Right kidney (tissue), 1 donor: ENCODE measurements at regions not wholly inside any gene's neighbourhood (a gene's known extent, or its start where the extent isn't known, plus 50 kb on each side); places are given as distances from the start of the nearest gene placed in this dataset.

ENCODE experiments used
- DNase-seq: peaks from one replicate; pipeline ENCODE4 v3.0.0-alpha.2; 2016

GRCh38 chr6:151701911-151702562 is 105.4 kb upstream of the ESR1 start:
- no peak for DNase-seq

DNA sequence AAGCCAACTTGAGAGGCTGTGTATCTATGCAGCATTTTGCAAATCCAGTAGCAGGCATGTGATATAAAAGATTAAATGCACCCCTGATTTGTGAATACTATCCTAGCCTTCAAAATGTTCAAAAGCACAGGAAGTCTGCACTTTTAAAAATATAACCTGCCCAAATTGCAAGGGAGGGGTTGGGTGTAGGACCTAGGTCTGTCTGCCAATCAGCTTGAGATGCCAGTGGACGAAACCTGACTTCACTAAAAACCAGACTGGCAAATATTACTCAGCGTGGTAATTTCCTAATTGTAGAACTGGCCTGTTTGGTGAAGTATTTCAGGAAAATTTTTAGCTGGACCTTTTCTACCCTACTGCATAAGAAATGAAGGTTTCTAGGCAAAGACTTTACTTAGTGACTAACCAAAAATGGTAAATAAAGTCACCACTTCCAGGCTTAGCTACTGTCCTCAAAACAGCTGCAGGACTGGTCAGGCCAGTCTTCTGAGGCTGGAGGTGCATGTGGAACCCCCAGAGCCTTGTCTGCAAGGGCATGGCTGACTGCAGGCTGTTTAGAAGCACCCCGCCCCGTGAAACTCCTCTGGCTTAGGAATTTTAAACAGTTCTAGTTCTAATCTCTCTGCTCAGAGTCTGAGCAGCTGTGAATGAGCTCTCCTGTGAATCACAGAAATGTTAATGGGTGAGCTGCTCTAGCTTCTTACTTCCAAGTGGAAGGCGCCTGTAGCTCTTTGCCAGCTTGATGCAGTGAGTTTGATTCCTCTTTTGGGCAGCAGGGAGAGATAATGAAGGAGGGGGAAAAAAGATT is 104.4 kb upstream of the ESR1 start:
- no peak for DNase-seq

GRCh38 chr6:151704383-151704782 is 103.1 kb upstream of the ESR1 start:
- DNase-seq, result no peak

DNA sequence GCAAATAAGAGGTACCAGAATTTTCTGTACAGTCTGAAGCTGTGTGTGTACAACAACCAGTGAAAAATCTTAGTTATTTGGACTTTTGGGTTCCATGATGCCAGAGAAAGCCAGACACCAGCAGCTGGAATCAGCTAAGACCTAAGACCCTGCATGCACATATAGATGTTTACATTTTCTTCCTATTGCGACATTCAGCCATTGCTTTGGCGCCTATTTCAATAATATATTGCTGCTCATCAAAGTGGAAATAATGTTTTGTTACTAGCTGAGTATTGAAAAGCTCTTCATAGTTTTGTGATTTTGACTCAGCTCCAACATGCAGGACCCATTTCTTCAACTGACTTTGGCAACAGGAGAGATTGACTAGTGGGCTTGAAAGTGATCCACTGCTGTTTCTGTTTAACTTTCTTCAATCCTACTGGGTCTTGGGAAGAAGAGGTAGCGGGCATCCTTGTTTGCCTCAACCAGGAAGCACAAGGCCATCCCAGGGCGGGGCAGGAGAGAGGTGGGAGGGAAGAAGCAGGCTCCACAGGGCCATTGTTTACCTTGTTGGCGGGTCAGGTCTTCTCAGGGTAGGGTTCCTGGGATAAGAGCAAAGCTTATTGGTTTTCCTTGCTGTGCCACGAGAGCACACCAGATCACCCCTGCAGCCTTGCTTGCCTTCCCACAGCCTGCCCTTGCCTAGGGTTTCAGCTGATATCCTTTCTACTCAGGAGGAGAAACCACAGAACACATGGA is 101.3 kb upstream of the ESR1 start:
- DNase-seq, result no peak

GRCh38 chr6:151709329-151709728 is 98.2 kb upstream of the ESR1 start:
- DNase-seq, result no peak

DNA sequence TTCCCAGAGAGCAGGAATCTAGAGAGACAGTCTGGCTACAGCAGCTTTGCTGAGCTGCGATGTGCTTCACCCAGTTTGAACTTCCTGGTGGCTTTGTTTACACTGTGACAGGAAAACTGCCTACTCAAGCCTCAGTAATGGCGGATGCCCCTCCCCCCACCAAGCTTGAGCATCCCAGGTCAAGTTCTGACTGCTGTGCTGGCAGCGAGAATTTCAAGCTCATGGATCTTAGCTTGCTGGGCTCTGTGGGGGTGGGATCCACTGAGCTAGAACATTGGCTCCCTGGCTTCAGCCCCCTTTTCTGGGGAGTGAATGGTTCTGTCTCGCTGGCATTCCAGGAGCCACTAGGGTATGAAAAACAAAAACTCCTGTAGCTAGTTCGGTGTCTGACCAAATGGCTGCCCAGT is 91.0 kb upstream of the ESR1 start:
- peak; percentile 27 for DNase-seq

DNA sequence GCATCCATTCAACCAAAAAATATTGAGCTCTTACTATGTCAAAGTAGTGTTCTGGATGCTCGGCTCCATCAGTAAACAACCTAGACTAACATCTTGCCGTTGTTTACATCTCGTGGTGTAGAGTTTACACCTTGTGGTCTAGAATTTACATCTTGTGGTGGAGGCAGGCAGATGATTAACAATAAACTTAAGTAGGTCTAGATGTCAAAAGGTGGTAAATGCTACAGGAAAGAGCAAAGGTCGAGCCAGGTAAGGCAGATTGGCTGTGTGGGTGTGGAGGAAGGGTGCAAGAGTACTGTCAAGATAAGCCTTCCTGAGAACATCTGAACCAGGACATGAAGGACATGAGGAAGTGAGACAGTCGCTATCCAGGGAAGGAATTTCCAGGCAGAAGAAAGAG is 88.4 kb upstream of the ESR1 start:
- no peak for DNase-seq

DNA sequence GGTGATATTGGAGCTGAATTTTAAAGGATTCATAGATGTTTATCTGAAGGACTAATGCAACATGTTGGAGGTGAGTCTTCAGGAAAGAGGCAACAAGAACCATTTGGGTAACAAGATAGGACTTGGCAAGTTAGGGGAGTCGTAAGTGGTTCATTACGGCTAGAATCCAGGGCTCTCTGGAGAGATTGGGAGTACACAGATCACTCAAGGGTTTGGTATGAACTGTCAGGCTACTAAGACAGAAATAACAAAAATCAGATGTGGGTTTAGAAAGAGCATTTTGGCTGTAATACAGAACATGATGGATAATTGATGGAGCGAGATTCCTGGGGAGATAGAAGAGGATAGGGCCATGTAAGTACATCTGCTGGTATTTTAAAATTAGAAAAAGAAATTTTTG is 86.3 kb upstream of the ESR1 start:
- DNase-seq, result no peak

- no peak for DNase-seq
These were observed 85.8 kb upstream of the ESR1 start for GRCh38 chr6:151721671-151722070.

DNA sequence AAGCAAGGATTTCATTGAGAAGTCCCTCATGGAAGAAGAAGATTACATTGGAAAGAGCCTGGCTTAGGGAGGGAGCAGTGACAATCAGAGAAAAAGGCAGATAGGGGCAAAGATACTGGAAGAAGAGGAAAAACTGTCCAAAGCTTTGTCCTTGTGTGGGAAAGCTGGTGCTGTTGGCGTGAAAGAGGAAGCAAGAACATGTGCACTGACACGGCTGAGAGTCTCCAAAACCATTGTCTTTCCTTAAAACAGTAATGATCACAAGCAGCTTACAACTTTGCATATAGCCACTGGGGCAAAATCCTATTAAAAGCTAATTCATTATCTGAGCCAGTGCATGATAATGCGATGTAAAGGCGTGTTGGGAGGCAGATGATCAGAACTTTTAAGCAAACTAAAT is 85.1 kb upstream of the ESR1 start:
- no peak for DNase-seq

- no peak for DNase-seq
These were observed 84.3 kb upstream of the ESR1 start for GRCh38 chr6:151723152-151723551.

DNA sequence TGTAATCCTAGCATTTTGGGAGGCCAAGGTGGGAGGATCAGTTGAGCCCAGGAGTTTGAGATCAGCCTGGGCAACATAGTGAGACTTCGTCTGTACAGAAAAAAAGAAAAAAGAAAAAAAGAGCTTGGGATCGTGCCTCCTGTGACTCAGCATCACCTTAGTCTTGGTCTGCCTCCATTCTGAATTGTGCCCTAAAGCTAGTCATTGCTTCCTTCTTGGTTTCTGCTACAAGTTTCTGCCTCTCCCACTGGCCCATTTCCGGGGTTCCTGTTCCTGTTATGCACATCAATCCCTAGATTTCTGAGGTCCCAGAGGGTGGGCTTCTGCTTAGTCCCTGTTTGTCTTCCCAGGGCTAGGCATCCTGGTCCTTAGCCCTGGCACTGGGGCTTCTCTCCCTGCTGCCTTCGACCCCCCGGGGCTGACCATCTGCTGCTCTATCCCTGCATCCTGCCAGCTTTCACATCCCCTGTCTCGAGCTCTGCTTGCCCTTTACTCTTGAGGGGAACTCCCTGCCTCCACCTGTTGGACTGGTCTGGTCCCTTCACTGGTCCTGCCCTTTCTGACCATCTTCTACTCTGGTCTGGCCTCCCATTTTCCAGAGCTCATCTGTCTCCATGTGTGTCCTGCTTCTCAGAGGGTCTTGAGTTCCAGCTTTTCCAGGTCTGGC is 77.5 kb upstream of the ESR1 start:
- no peak for DNase-seq

DNA sequence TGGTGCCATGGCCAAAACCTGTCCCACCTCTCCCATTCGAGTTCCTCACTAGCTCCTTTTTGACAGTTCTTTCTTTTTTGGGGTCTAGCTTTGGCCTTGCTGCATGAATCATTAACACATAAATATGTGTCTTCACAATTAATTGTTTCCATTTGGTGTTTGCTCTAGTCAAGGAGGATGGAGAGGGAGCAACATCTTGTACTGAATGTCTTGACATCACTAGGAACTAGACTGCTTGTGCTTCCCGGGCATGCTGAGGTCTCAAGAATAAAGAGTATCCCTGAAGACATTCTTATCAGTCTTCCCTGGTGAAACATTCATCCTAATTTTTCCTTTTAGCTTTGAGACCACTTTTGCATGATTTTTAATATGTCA is 77.0 kb upstream of the ESR1 start:
- DNase-seq, result no peak

DNA sequence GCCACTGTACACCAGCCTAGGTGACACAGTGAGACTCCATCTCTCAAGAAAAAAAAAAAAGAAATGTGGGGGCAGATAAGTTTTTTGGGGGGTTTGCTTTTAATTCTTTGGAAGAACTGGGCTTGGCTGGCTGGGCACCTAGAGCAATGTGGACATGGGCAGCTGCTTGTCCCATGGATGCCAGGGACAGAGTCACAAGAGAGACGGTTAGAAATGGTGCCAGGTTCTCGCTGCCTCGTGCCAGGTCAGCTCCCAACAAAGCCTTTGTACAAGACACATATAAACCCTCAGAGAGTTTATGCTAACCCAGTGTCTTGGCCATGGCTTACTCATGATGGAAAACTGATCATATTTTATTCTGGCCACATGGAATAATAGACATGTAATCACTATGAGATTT is 76.2 kb upstream of the ESR1 start:
- no peak for DNase-seq

GRCh38 chr6:151733680-151734320 is 73.7 kb upstream of the ESR1 start:
- no peak for DNase-seq

GRCh38 chr6:151738267-151738666 is 69.2 kb upstream of the ESR1 start:
- no peak for DNase-seq

- no peak for DNase-seq
These were observed 68.5 kb upstream of the ESR1 start for GRCh38 chr6:151738960-151739359.

- no peak for DNase-seq
These were observed 66.7 kb upstream of the ESR1 start for GRCh38 chr6:151740820-151741219.

DNA sequence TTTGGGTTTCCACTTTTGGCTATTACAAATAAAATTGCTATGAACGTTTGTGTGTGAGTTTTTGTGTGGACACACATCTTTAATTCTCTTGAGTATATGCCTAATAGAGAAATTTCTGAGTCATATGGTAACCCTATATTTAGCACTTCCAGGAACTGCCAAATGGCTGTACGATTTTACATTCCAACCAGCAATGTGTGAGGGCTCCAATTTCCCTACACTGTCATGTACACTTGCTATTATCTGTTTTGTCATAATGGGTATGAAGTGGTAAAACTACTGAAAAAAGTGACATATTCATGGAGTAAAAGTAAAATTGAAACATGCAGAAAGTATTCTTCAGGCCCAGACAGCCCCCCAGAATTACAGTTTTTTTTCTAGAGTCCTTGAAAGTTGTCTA is 59.6 kb upstream of the ESR1 start:
- DNase-seq, result no peak

- DNase-seq, result no peak
These were observed 58.1 kb upstream of the ESR1 start for GRCh38 chr6:151749341-151749740.

DNA sequence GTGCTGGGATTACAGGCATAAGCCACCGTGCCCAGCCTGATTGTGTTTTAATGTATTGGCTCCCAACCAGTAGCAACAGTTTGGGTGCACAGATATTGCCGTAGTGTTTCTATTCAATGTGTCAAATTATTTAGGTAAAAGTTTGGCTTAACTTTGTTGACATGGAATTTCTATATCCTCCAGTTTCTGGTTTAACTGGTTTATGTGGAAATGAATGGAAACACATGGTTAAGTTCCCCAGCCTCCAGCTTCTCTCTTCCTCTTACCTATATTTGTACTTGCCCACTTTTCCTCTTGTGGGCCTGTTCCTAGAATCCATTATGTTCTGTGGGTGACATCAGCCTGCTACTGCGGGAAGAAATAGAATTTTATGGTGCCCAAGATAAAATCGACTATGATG is 53.9 kb upstream of the ESR1 start:
- no peak for DNase-seq

DNA sequence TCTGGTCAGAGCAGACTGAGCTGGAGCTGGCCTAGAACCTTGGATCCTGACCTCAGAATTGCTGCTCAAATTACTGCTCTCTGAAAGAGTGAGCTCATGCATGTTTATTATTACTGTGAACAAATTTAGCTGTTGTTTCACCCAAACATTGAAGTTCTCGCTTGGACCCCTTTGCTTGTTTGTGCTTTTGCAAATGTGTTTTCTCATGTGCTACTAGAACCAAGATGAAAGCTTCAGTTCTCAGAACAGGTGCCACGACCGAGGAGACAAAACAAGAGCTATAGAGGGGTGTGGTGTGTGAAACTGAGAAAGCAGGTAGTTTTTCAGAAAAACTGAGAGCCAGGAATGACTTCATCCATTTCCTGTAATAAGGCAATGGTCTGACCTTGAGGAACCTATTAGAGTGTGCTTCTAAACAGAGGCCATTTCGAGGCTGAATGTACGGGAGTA is 50.0 kb upstream of the ESR1 start:
- no peak for DNase-seq
